Fibroblast of the aortic adventitia (primary cell): ENCODE measurements at regions not wholly inside any gene's neighbourhood (a gene's known extent, or its start where the extent isn't known, plus 50 kb on each side); places are given as distances from the start of the nearest gene placed in this dataset. TPM values are rescaled to one million over a fixed set of nuclear protein-coding genes. Genes with fewer than 3 reads are reported as not detected.

Experiments used
- DNase-seq: peaks from one replicate; pipeline ENCODE4 v3.0.0-alpha.2; 2010; ENCODE audit warnings: low read depth
- H3K4me3 ChIP-seq: 2 replicates; pipeline ENCODE4 v1.5.1; 2011; ENCODE audit warnings: low read depth, mild to moderate bottlenecking, control low read depth, low read length, moderate library complexity
- CTCF ChIP-seq: IDR thresholded peaks from 2 replicates; pipeline ENCODE4 v1.5.1; 2011; ENCODE audit warnings: mild to moderate bottlenecking, low read length, control low read depth, inconsistent platforms; ENCODE audit not compliant: insufficient read depth
- small RNA-seq: library from RNA; depleted of rRNA; stranded (forward); fragments of <200 nt; gene quantifications from one replicate; pipeline ENCODE3, GENCODE V24; 2012

- TF ChIP-seq CTCF = no peak
- DNase-seq = no peak
- H3K4me3 ChIP-seq = no peak overlapping the region
Measured at GRCh38 chr9:119420231-119420630, 51.0 kb upstream of the BRINP1 start.

Small RNA genes lying in the stretch of these regions (small RNA-seq; reads per million reads assigned to genes)
- gene MIR147A = not detected
